GM10266 (cell line): ENCODE measurements at regions not wholly inside any gene's neighbourhood (a gene's known extent, or its start where the extent isn't known, plus 50 kb on each side); places are given as distances from the start of the nearest gene placed in this dataset.

ENCODE experiments used
- DNase-seq: peaks from one replicate; pipeline ENCODE4 v3.0.0; 2012; ENCODE audit errors: extremely low spot score
- CTCF ChIP-seq: IDR thresholded peaks from 2 replicates; pipeline ENCODE4 v1.5.1; 2012; ENCODE audit warnings: mild to moderate bottlenecking, low read depth; ENCODE audit not compliant: control insufficient read depth, insufficient read depth; ENCODE audit errors: missing control alignments

GRCh38 chr6:45728674-45729073 is 287.0 kb downstream of the CLIC5 start:
- DNase-seq = no peak
- no peak for TF ChIP-seq CTCF

GRCh38 chr6:45727819-45728449 is 287.7 kb downstream of the CLIC5 start:
- no peak for TF ChIP-seq CTCF
- DNase-seq = no peak

- TF ChIP-seq CTCF = no peak
- DNase-seq = no peak
Measured at GRCh38 chr6:45727228-45727627, 288.4 kb downstream of the CLIC5 start.

DNA sequence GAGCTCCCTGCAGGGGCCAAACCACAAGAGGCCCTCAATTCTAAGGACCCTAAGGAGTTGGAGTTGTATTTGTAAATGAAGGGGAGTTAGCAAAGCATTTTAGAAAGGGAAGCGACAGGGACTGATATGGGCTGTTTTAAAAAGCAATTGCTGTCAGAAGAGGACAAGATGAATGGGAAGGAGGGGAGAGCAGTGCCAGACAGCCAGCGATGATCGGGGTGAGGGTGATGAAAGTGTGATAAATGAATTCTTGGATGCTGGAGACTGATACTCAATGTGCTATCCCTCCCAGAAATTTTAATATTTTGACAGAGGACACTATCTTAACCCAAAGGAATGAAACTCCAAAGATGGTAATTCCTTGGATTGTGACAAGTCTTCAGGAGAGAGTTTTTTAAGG is 289.2 kb downstream of the CLIC5 start:
- no peak for DNase-seq
- no peak for TF ChIP-seq CTCF

- DNase-seq = no peak
- no peak for TF ChIP-seq CTCF
Measured at GRCh38 chr6:45724511-45724910, 291.1 kb downstream of the CLIC5 start.

- no peak for DNase-seq
- TF ChIP-seq CTCF = no peak
Measured at GRCh38 chr6:45724027-45724426, 291.6 kb downstream of the CLIC5 start.

- TF ChIP-seq CTCF = no peak
- no peak for DNase-seq
Measured at GRCh38 chr6:45722876-45723275, 292.8 kb downstream of the CLIC5 start.
